SK-N-SH (cell line): ENCODE measurements at regions not wholly inside any gene's neighbourhood (a gene's known extent, or its start where the extent isn't known, plus 50 kb on each side); places are given as distances from the start of the nearest gene placed in this dataset.

Source experiments
- CHD2 ChIP-seq: fragments of 150-350 bp; IDR thresholded peaks from 2 replicates; pipeline ENCODE4 v1.6.1; 2018; ENCODE audit warnings: low read length; ENCODE audit not compliant: partially characterized antibody
- ELF1 ChIP-seq: IDR thresholded peaks from 2 replicates; pipeline ENCODE4 v1.4.0; 2012
- EP300 ChIP-seq, 2 experiments: IDR thresholded peaks; 2 replicates each; pipeline versions ENCODE4 v1.4.0 to v1.6.1; 2012; ENCODE audit warnings: borderline replicate concordance in 1 of 2, low read depth in 1 of 2, low read length in 1 of 2
- EZH2phosphoT487 ChIP-seq: fragments of 200-600 bp; sonication (generic); IDR thresholded peaks from 2 replicates; pipeline ENCODE4 v1.6.1; 2017; ENCODE audit warnings: low read depth, mixed run types, mild to moderate bottlenecking, antibody characterized with exemption, moderate library complexity, borderline replicate concordance
- FOSL2 ChIP-seq: IDR thresholded peaks from 2 replicates; pipeline ENCODE4 v1.4.0; 2012; ENCODE audit warnings: low read depth, mild to moderate bottlenecking, moderate library complexity, borderline replicate concordance
- FOXJ3 ChIP-seq: sonication (generic); formaldehyde crosslinking; IDR thresholded peaks from 2 replicates; pipeline ENCODE4 v1.5.1; 2020; ENCODE audit warnings: mild to moderate bottlenecking, missing genetic modification reagents
- FOXM1 ChIP-seq: IDR thresholded peaks from 2 replicates; pipeline ENCODE4 v1.4.0; 2012; ENCODE audit warnings: low read depth, mild to moderate bottlenecking
- GATA2 ChIP-seq: sonication (generic); formaldehyde crosslinking; IDR thresholded peaks from 2 replicates; pipeline ENCODE4 v1.5.0; 2020; ENCODE audit warnings: mild to moderate bottlenecking, missing genetic modification reagents
- JUND ChIP-seq: IDR thresholded peaks from 2 replicates; pipeline ENCODE4 v1.4.0; 2012
- MAX ChIP-seq: IDR thresholded peaks from 2 replicates; pipeline ENCODE4 v1.4.0; 2012; ENCODE audit warnings: low read depth
- MEF2A ChIP-seq: IDR thresholded peaks from 2 replicates; pipeline ENCODE4 v1.4.0; 2012; ENCODE audit warnings: low read depth, borderline replicate concordance
- MXI1 ChIP-seq: IDR thresholded peaks from 2 replicates; pipeline ENCODE4 v1.6.1; 2012; ENCODE audit warnings: mild to moderate bottlenecking, low read depth, low read length, improper control_type of control experiment
- NRF1 ChIP-seq: IDR thresholded peaks from 2 replicates; pipeline ENCODE4 v1.6.1; 2012; ENCODE audit warnings: low read depth, mild to moderate bottlenecking, low read length
- POLR2AphosphoS5 ChIP-seq: IDR thresholded peaks from 2 replicates; pipeline ENCODE4 v1.6.1; 2012; ENCODE audit warnings: low read depth, low read length
- RAD21 ChIP-seq: IDR thresholded peaks from 2 replicates; pipeline ENCODE4 v1.6.1; 2012; ENCODE audit warnings: mild to moderate bottlenecking, low read length
- REST ChIP-seq: IDR thresholded peaks from 2 replicates; pipeline ENCODE4 v1.6.1; 2012; ENCODE audit warnings: mild to moderate bottlenecking, low read depth, low read length, moderate library complexity
- RXRA ChIP-seq: IDR thresholded peaks from 2 replicates; pipeline ENCODE4 v1.4.0; 2012; ENCODE audit warnings: low read depth, mild to moderate bottlenecking, borderline replicate concordance
- TAF1 ChIP-seq: IDR thresholded peaks from 2 replicates; pipeline ENCODE4 v1.6.1; 2012; ENCODE audit warnings: low read depth, mild to moderate bottlenecking, low read length, moderate library complexity, borderline replicate concordance
- TCF12 ChIP-seq: IDR thresholded peaks from 2 replicates; pipeline ENCODE4 v1.4.0; 2012
- TEAD4 ChIP-seq: IDR thresholded peaks from 2 replicates; pipeline ENCODE4 v1.4.0; 2012; ENCODE audit warnings: mild to moderate bottlenecking, borderline replicate concordance; ENCODE audit not compliant: insufficient read depth
- USF2 ChIP-seq: fragments of 150-350 bp; IDR thresholded peaks from 2 replicates; pipeline ENCODE4 v1.6.1; 2017; ENCODE audit warnings: antibody characterized with exemption, low read length, low read depth, borderline replicate concordance
- YY1 ChIP-seq: IDR thresholded peaks from 2 replicates; pipeline ENCODE4 v1.4.0; 2012; ENCODE audit warnings: low read depth, mild to moderate bottlenecking
- ZBTB33 ChIP-seq: IDR thresholded peaks from 2 replicates; pipeline ENCODE4 v1.4.0; 2012; ENCODE audit warnings: low read depth, borderline replicate concordance

- TF ChIP-seq REST = no peak
- TF ChIP-seq TCF12 = peak; percentile 82
- TF ChIP-seq FOXM1 = no peak
- TF ChIP-seq NRF1 = no peak
- no peak for TF ChIP-seq EP300 (IDR thresholded peaks at IDR 0.05; ENCODE audit: borderline replicate concordance in 1 of 2, low read depth in 1 of 2, low read length in 1 of 2)
- TF ChIP-seq RAD21 = no peak
- TF ChIP-seq RXRA = no peak
- peak; percentile 57; the same call in 1 of the 2 replicates for TF ChIP-seq FOSL2
- TF ChIP-seq TEAD4 = no peak
- TF ChIP-seq ELF1 = no peak
- no peak for TF ChIP-seq YY1
- TF ChIP-seq ZBTB33 = no peak
- no peak for TF ChIP-seq CHD2
- no peak for TF ChIP-seq MEF2A
- no peak for TF ChIP-seq MXI1
- no peak for TF ChIP-seq MAX
- no peak for TF ChIP-seq POLR2AphosphoS5
- TF ChIP-seq GATA2 = no peak
- peak; percentile 58; the same call in 1 of the 2 replicates for TF ChIP-seq JUND
- no peak for TF ChIP-seq EZH2phosphoT487
- no peak for TF ChIP-seq USF2
- no peak for TF ChIP-seq TAF1
- no peak for TF ChIP-seq FOXJ3
Observed at GRCh38 chr1:234541286-234541975, 62.5 kb upstream of the TARBP1 start (continued).
